ENCODE measurements at regions not wholly inside any gene's neighbourhood (a gene's known extent, or its start where the extent isn't known, plus 50 kb on each side); places are given as distances from the start of the nearest gene placed in this dataset.

DNA sequence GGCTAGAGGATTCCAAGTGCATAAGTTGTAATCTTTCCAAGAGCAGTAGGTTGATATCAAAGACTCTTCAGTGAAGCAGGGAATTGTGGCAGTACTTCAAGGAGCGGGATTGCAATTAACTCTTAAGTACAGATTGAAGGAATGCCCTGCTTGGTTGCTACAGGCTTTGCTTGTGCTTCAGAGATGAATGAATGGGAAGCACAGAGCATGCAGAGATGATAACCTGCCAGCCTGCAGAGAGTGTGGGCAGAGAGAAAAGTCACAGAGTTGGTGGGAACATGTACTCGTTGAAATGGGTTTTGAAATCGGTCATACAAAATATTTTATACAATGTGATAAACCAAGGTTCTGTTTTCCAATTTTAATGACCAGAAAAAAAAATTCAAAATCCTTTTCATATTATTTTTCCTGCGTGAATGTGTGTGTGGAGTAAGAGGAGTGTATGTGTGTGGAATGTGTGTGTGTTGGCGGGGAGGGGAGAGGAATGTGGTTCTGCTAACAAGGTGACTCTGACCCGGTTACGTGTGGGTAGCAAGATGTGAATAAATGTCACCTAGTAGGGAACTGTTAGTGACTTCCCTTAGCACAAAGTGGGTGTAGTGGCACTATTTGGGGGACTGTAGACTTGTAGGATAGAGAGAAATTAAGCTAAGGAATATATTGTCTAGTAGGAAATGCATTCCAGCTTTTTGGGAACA, 697.8 kb downstream of the GATA3 start:
- no peak for TF ChIP-seq POLR2A (IDR thresholded peaks at IDR 0.05; ENCODE audit: low read length)
- TF ChIP-seq GATA1 (IDR thresholded peaks at IDR 0.05; ENCODE audit: low read depth, low read length): no peak
